Transverse colon (tissue), 3 donors: ENCODE measurements at regions not wholly inside any gene's neighbourhood (a gene's known extent, or its start where the extent isn't known, plus 50 kb on each side); places are given as distances from the start of the nearest gene placed in this dataset.

ENCODE experiments used
- CTCF ChIP-seq, 5 experiments: fragments of 200-600 bp in 3 of 5; fragments of 450-650 bp in 2 of 5; sonication (generic) in 3 of 5; IDR thresholded peaks; 1 replicate in 2 of 5; 2 replicates in 3 of 5; pipeline ENCODE4 v1.5.1; 2016 to 2017; ENCODE audit warnings: antibody characterized with exemption in 5 of 5, inconsistent platforms in 3 of 5, mild to moderate bottlenecking in 2 of 5, moderate library complexity in 1 of 5
- POLR2A ChIP-seq: fragments of 450-650 bp; IDR thresholded peaks from one replicate; pipeline ENCODE4 v1.6.1; 2016; ENCODE audit warnings: antibody characterized with exemption, mild to moderate bottlenecking, moderate library complexity

- TF ChIP-seq CTCF (IDR thresholded peaks at IDR 0.05) (peak in 1 of 5 experiments; percentile 15), POLR2A (no peak)
Observed at GRCh38 chr2:128469203-128469602, 150.5 kb upstream of the HS6ST1 start.
